HG02981 (cell line): ENCODE measurements at regions not wholly inside any gene's neighbourhood (a gene's known extent, or its start where the extent isn't known, plus 50 kb on each side); places are given as distances from the start of the nearest gene placed in this dataset.

Experiments used
- ATAC-seq: cut with Tn5 transposase; IDR thresholded peaks from one replicate; pipeline ENCODE4 v1.9.1; 2021; ENCODE audit warnings: mild to moderate bottlenecking, moderate library complexity; ENCODE audit not compliant: unreplicated experiment

- ATAC-seq, result no peak
These were observed 323.9 kb downstream of the FOXA2 start for GRCh38 chr20:22260506-22260905.

- no peak for ATAC-seq
These were observed 326.5 kb downstream of the FOXA2 start for GRCh38 chr20:22257912-22258311.

DNA sequence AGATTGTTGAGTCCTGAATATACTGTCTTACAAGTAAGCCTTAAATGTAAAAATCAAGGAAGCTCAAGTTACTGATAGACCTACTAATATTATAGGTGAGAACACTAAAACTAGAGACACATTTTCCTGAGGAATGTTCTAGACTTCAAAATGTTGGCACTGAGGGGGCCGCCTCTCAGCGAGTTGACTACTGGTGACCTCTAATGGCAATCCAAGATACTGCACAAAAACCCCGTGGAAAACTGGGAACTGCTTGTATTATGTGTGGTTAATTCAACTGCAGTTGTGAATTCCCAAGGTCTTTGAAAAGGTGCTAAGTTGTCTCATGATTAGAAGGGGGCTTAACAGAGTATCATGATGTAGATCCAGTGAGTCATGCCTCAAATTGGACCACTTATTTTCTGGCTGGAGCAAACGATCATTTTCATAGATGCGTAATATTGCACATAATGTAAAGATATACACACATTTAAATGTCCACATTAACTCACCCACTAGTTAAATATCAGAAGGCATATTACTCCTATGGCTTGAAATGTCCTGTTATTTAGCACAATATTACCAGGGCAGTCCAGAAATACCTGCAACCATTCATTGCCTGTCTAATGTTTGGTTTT lies 336.2 kb downstream of the FOXA2 start:
- no peak for ATAC-seq

DNA sequence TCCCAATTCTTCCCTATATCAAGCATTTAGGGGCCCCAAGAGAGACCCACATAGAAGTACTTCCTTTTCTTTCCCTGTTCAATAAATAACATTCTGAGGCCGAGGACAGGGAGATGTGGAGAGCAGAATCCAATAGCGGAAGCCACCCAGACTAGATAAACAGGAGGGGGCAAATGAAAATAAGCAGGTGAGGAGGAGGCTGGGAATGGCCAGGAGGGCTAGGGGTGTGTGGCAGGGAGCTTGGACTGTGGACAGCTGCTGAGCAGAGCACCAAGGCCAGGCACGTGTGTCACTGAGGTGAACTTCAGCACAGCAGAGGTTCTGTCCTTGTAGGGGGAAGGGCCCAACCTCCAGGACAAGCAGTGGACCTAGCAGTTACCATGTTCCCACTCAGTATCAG lies 339.2 kb downstream of the FOXA2 start:
- ATAC-seq, result no peak

DNA sequence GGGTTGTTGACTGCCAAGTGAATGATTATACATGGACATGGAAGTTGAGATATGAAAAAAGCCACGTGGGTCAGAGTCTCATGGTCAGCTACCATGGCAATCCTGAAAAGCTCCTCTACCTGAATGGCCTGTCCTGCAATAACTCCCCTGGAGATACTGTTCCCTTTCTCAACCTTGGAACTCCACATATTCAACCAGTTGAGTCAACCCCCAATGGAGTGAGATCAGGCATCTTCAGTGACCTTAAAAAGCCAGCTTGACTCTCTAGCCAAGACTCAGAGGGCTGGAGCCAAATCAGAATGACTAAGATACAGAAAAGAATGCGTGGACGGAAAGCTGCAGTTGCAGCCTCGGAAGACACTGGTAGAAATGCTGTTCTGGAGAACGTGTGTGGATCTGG lies 341.3 kb downstream of the FOXA2 start:
- ATAC-seq, result no peak

- no peak for ATAC-seq
These were observed 342.8 kb downstream of the FOXA2 start for GRCh38 chr20:22241609-22242008.

GRCh38 chr20:22232923-22233322 lies 351.4 kb downstream of the FOXA2 start:
- ATAC-seq, result no peak

- no peak for ATAC-seq
These were observed 351.9 kb downstream of the FOXA2 start for GRCh38 chr20:22232473-22232872.

DNA sequence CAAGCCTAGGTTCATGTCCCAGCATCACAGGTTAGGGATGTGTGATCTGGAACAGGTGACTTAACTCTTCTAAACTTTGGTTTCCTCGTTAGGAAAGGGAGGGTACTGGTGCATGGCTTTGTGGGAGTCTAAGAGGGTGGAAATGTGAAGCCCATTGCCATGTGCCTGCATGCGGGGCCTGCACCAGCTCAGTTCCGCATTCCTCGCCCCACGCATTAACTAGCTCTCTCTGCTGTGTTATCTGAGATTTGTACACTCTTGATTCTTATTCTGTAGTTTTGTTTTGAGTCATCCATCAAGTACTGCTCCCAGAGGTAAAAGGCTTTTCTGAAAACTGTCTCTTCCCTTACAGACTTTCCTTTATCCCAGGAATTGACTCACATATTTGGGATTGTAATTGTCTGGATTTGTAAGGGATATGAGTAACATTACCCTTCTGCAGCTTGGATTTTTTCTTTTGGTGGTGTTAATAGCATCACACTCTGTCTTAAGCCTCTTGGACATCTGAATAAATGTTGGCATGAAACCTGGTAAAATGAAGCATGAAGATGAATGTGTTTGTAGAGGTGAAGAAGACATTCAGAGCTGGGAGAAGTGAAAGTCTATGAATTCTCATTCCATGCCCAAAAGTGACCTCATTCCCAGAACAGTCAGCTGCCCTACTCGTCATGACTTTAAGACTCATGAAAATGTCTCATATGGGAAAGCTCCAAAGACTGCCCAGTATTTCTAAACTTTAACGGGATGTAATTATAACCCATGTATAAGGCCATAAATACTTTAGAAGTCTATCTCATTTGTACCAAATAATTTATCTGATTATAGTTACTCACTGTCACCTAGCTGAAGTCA lies 357.3 kb downstream of the FOXA2 start:
- no peak for ATAC-seq

DNA sequence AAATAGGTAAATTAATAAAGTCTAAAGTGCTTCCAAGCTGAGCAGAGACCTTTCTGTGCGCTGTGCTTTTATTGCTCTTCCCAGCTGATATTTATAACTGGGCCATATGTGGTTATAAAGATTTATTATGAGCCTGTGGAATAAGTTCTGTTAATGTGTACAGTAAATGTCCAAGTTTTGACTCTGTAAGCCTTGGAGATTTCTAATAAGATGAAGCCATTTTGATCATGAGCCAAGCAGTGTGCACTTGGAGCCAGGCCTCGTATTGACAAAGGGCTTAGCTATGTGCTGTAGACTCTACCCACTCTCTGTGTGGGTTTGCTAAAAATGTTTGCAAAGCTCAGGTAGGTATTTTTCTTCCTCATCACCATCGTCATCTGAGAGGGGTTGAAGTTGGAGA lies 361.1 kb downstream of the FOXA2 start:
- no peak for ATAC-seq

GRCh38 chr20:22217712-22218352 lies 366.5 kb downstream of the FOXA2 start:
- ATAC-seq, result no peak

DNA sequence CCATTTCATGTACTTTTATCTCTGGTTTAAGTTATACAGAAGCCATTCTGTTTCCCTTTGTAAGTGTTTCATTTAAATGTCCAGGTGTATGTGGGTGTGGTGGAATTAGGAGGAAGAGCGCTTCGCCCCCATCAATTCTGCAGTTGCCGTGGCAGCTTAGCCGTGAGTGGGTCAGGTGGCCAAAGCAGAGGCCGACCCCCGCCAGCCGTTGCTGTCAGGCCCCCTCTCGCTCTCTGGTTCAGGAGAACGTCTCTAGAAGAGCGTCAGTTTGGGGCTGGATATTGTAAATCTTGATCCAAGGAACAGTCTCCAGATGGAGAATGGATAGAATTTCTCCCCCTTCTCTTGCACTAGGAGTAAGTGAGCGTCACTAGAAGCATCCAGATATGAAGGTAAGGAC lies 367.4 kb downstream of the FOXA2 start:
- no peak for ATAC-seq

- ATAC-seq, result no peak
These were observed 370.1 kb downstream of the FOXA2 start for GRCh38 chr20:22214296-22214695.

DNA sequence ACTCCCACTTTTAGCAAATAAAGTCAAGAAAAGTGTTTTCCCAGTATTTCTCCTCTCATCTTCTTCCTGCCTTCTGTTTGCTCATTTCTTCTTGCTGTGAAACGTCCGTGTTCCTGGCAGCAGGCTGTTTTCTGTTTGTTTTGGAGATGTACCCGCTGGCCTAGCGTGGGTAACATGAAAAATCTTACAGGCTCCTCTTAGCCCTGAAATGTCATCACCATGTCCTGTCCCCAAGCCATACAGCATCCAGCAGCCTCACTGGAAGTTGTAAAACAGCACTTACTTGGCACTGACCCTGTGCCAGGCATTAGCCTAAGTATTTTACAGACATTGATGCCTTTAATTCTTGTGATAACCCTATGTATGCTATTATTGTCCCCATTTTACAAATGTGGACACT lies 371.1 kb downstream of the FOXA2 start:
- no peak for ATAC-seq

- ATAC-seq, result no peak
These were observed 377.1 kb downstream of the FOXA2 start for GRCh38 chr20:22207280-22207679.

- no peak for ATAC-seq
These were observed 379.6 kb downstream of the FOXA2 start for GRCh38 chr20:22204801-22205200.

DNA sequence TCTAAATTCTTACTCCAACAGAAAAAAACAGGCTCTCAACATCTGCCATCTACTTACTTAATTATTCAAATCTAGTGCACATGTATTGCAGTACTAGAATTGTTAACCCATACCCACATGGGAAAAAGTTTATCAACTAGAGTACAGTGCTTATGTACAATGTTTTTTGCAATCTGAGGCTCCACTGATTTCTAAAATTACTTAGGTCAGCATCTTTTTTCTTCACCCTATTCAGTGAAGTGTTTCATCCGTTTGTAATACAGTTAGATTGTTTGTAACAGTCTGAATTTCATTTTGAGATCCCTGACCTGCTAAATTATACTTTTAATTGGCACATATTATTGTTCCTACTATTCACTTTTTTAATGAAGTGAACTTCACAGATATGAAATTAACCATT lies 402.2 kb downstream of the FOXA2 start:
- no peak for ATAC-seq

DNA sequence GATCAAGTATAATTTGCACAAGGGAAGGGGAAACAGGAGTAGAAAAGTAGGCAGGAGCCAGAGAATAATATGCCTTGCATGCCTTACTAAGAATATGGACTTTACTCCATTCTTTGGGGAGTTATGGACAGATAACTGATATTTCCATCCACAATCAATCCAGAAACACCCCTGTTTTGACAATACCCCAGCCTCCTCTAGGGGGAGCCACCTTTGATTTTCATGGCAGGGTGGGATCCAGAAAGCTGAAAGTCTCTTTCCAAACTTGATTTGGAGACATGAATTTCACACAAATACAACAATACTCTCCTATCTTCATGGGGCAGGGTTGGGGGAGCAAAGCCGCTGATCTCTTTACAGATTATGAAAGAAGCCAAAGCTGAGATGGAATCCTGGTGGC lies 404.1 kb downstream of the FOXA2 start:
- ATAC-seq, result no peak

- ATAC-seq, result no peak
These were observed 424.2 kb downstream of the FOXA2 start for GRCh38 chr20:22160101-22160652.

GRCh38 chr20:22159276-22159675 lies 425.1 kb downstream of the FOXA2 start:
- no peak for ATAC-seq

GRCh38 chr20:22127587-22127986 lies 422.1 kb downstream of the PAX1 start:
- no peak for ATAC-seq
